Trophoblast cell (in vitro differentiated cells and primary cell): ENCODE measurements at regions not wholly inside any gene's neighbourhood (a gene's known extent, or its start where the extent isn't known, plus 50 kb on each side); places are given as distances from the start of the nearest gene placed in this dataset.
"Not testable (repeated sequence)": the region's sequence is repeated elsewhere in the genome, so short reads cannot be mapped to it uniquely, and the experiment has no call there.

Experiments used
- DNase-seq, 2 donors: peaks; one replicate each; pipeline ENCODE4 v3.0.0-alpha.2; 2016
- H2AFZ ChIP-seq: 2 replicates; pipeline ENCODE4 v1.6.1; 2013; ENCODE audit warnings: low read length, moderate library complexity, mild to moderate bottlenecking; ENCODE audit not compliant: insufficient read depth, poor library complexity
- H2AK5ac ChIP-seq: 2 replicates; pipeline ENCODE4 v1.6.1; 2013; ENCODE audit warnings: mild to moderate bottlenecking, low read length
- H2BK120ac ChIP-seq: 2 replicates; pipeline ENCODE4 v1.6.1; 2013; ENCODE audit warnings: low read length, mild to moderate bottlenecking, moderate library complexity; ENCODE audit not compliant: insufficient read depth, poor library complexity
- H2BK12ac ChIP-seq: 2 replicates; pipeline ENCODE4 v1.6.1; 2013; ENCODE audit warnings: mild to moderate bottlenecking, low read length, moderate library complexity
- H2BK5ac ChIP-seq: 2 replicates; pipeline ENCODE4 v1.6.1; 2013; ENCODE audit warnings: low read length, low read depth, moderate library complexity, mild to moderate bottlenecking; ENCODE audit not compliant: poor library complexity
- H3K14ac ChIP-seq: 2 replicates; pipeline ENCODE4 v1.6.1; 2013; ENCODE audit warnings: mild to moderate bottlenecking, low read length
- H3K18ac ChIP-seq: 2 replicates; pipeline ENCODE4 v1.6.1; 2013; ENCODE audit warnings: mild to moderate bottlenecking, low read length
- H3K23ac ChIP-seq: 2 replicates; pipeline ENCODE4 v1.6.1; 2013; ENCODE audit warnings: low read length
- H3K27ac ChIP-seq: 2 replicates; pipeline ENCODE4 v1.5.1; 2013; ENCODE audit warnings: low read depth, mild to moderate bottlenecking, inconsistent platforms, low read length, moderate library complexity
- H3K27me3 ChIP-seq: 2 replicates; pipeline ENCODE4 v1.6.1; 2013; ENCODE audit warnings: inconsistent platforms, mild to moderate bottlenecking, low read length, moderate library complexity; ENCODE audit not compliant: insufficient read depth
- H3K36me3 ChIP-seq, 2 experiments: 1 replicate in 1 of 2; 2 replicates in 1 of 2; pipeline ENCODE4 v1.6.1; 2013; ENCODE audit warnings: low read length in 2 of 2, mild to moderate bottlenecking in 2 of 2, moderate library complexity in 1 of 2; ENCODE audit not compliant: insufficient read depth in 2 of 2, control insufficient read depth in 1 of 2
- H3K4ac ChIP-seq: 2 replicates; pipeline ENCODE4 v1.6.1; 2013; ENCODE audit warnings: low read depth, mild to moderate bottlenecking, low read length, moderate library complexity
- H3K4me1 ChIP-seq, 2 experiments: 1 replicate in 1 of 2; 2 replicates in 1 of 2; pipeline ENCODE4 v1.6.1; 2013; ENCODE audit warnings: low read length in 2 of 2, mild to moderate bottlenecking in 2 of 2, moderate library complexity in 1 of 2; ENCODE audit not compliant: insufficient read depth in 2 of 2, control insufficient read depth in 1 of 2
- H3K4me2 ChIP-seq: 2 replicates; pipeline ENCODE4 v1.6.1; 2013; ENCODE audit warnings: inconsistent platforms, mild to moderate bottlenecking, low read length, moderate library complexity
- H3K4me3 ChIP-seq: 2 replicates; pipeline ENCODE4 v1.5.1; 2013; ENCODE audit warnings: mild to moderate bottlenecking, low read depth, low read length, inconsistent platforms
- H3K79me1 ChIP-seq: one replicate; pipeline ENCODE4 v1.6.1; 2013; ENCODE audit warnings: low read length
- H3K79me2 ChIP-seq: 2 replicates; pipeline ENCODE4 v1.6.1; 2013; ENCODE audit warnings: low read length, mild to moderate bottlenecking; ENCODE audit not compliant: control insufficient read depth, insufficient read depth, poor library complexity
- H3K9ac ChIP-seq: 2 replicates; pipeline ENCODE4 v1.6.1; 2013; ENCODE audit warnings: mild to moderate bottlenecking, low read length
- H3K9me3 ChIP-seq: 2 replicates; pipeline ENCODE4 v1.6.1; 2013; ENCODE audit warnings: low read depth, mild to moderate bottlenecking, control low read depth, inconsistent platforms, low read length; ENCODE audit not compliant: insufficient read depth
- H4K12ac ChIP-seq: 2 replicates; pipeline ENCODE4 v1.6.1; 2013; ENCODE audit warnings: low read depth, mild to moderate bottlenecking, low read length, moderate library complexity
- H4K8ac ChIP-seq: 2 replicates; pipeline ENCODE4 v1.6.1; 2013; ENCODE audit warnings: low read depth, mild to moderate bottlenecking, low read length, moderate library complexity
- H4K91ac ChIP-seq: one replicate; pipeline ENCODE4 v1.6.1; 2013; ENCODE audit warnings: low read depth, mild to moderate bottlenecking, low read length, moderate library complexity
- WGBS: extraction: QIAGEN DNeasy Blood & Tissue Kit; methylation state at CpG from one replicate; pipeline ENCODE4 v1.1.7; 2013; ENCODE audit warnings: missing lambda C conversion rate; ENCODE audit not compliant: insufficient read length, insufficient coverage; ENCODE audit errors: extremely low coverage; 5-methylcytosine and 5-hydroxymethylcytosine counted together

DNA sequence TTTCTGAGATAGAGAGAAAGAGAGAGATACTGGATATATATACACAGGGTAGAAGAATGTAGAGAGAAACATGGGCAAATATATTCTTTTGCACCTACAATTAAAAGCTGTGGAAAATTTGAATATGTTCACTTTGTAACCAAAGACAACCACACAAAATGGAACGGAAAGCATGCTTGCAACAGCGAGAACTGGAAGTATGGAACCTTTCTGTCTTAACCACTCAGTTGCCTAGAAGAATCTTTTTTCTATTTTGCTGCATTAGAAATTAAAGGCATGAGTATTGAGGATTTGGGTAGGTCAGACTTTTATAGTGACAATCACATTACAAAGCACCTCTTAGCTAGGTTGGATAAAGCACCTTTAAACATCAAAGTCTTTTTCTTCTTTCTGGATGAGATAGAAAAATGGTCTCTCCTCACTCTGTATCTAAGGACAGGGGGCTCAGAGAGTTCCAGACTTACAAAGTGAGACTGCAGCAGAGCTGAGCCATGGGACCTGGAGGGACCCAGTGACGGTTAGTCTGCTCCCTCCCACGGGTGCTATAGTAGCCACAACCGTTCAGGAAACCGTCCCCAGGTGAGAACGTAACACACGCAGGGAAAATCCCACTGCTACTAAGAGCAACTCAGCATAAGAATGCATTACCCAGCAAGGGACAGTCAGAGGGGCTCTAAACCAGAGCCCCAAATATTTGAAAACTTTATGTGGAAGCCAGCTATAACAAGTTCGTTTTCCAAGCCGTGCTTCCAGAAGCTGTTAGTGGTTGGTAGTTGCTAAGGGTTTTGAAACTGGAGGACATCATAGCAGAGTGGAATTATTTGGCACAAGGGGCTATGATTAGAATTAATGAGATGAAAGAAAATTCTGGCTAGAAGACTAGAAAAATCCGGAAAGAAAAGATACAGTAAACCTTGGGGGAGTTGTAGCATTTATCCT, 97.1 kb downstream of the DAD1 start:
- H3K18ac ChIP-seq = no peak overlapping the region
- no peaks in the 10 kb centered on the region for H3K9me3 ChIP-seq
- no peaks in the 10 kb centered on the region for H3K79me1 ChIP-seq
- no peak overlapping the region for H2AK5ac ChIP-seq
- no peak overlapping the region for H3K4ac ChIP-seq
- H3K9ac ChIP-seq = no peak overlapping the region
- H4K12ac ChIP-seq = no peak overlapping the region
- no peak overlapping the region for H3K4me2 ChIP-seq
- no peak overlapping the region for H3K27ac ChIP-seq
- no peaks in the 10 kb centered on the region for H3K79me2 ChIP-seq
- H3K14ac ChIP-seq = no peak overlapping the region
- no peak overlapping the region for H2BK5ac ChIP-seq
- no peak overlapping the region for H2BK120ac ChIP-seq
- H3K4me1 ChIP-seq = no peaks in the 10 kb centered on the region
- no peak for DNase-seq
- H3K23ac ChIP-seq = no peak overlapping the region
- no peak overlapping the region for H4K8ac ChIP-seq
- H3K27me3 ChIP-seq = no peaks in the 10 kb centered on the region
- H3K36me3 ChIP-seq = no peaks in the 10 kb centered on the region
- H2BK12ac ChIP-seq = no peak overlapping the region
- WGBS = no CpG with 5 or more reads among the region's 11 CpGs
- H2AFZ ChIP-seq = no peak overlapping the region
- H3K4me3 ChIP-seq = no peak overlapping the region
- no peak overlapping the region for H4K91ac ChIP-seq

- not testable (repeated sequence) for H3K4me3 ChIP-seq, H3K27ac ChIP-seq, DNase-seq, H3K79me2 ChIP-seq, H3K27me3 ChIP-seq, H4K12ac ChIP-seq, H3K18ac ChIP-seq, H2AFZ ChIP-seq, H3K4me2 ChIP-seq, H4K91ac ChIP-seq, H3K4ac ChIP-seq, H3K4me1 ChIP-seq, H4K8ac ChIP-seq, H3K14ac ChIP-seq, H3K23ac ChIP-seq, H2BK12ac ChIP-seq, H2BK120ac ChIP-seq, H3K79me1 ChIP-seq, H2AK5ac ChIP-seq, H3K36me3 ChIP-seq, H3K9ac ChIP-seq, H3K9me3 ChIP-seq, H2BK5ac ChIP-seq
- WGBS = no CpG with 5 or more reads among the region's 3 CpGs
Observed at GRCh38 chr14:22491053-22491452, 98.0 kb downstream of the DAD1 start.

DNA sequence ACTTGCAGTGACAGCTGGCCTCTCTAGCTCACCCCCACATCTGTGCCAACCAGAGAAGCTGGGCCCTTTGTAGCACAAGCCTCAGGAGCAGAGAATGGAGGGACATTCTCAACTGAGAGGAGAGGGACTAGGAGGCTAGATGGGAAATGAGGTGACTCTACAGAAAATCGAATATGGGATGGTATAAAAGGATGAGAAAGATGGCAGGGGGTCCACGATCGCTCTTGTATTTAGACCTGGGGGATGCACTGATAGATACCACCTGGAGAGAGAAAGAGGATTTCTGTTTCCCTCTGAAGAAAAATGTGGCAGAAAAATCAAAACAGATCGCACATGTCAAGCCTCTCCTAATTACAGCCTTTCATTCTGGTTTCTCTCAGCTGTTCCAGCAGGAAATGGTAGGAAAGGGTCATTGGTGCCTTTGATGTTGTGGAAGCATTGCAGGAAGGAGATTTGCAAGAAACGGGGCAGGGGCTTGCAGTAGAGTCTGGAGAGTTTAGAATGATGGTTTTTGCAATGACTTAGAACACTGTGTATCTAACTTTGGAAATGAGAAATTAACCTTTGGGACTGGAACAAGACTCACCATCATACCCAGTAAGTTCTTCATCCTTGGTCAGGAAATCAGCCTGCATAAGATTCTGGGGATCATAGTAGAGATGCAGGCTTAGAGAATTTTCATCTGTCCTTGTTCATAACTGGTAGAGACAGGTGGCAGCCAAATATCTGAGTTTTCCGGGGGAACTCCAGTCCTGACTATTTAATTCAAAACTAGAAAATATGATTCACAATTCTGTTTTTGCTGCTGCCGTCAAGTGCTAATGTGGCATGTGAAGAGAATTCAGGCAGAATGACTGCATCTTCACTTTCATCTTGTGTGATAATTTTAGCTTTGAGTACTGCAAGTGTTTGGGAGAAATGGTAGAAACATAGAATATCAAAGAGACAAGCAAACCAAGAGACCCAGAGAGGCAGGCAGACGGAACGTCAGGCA, 98.8 kb downstream of the DAD1 start:
- no peak overlapping the region for H3K4me3 ChIP-seq
- H2BK5ac ChIP-seq = no peak overlapping the region
- H3K36me3 ChIP-seq = no peaks in the 10 kb centered on the region
- no peaks in the 10 kb centered on the region for H3K79me1 ChIP-seq
- H3K9ac ChIP-seq = no peak overlapping the region
- H4K12ac ChIP-seq = no peak overlapping the region
- H4K91ac ChIP-seq = no peak overlapping the region
- H3K23ac ChIP-seq = no peak overlapping the region
- no peaks in the 10 kb centered on the region for H3K27me3 ChIP-seq
- H3K4me2 ChIP-seq = no peak overlapping the region
- H3K79me2 ChIP-seq = no peaks in the 10 kb centered on the region
- H3K18ac ChIP-seq = no peak overlapping the region
- H3K4ac ChIP-seq = no peak overlapping the region
- no peak overlapping the region for H2AFZ ChIP-seq
- no peak overlapping the region for H2BK120ac ChIP-seq
- H3K4me1 ChIP-seq = peaks cover under 1% of the 10 kb centered on the region in 2 experiments
- H4K8ac ChIP-seq = no peak overlapping the region
- H3K14ac ChIP-seq = no peak overlapping the region
- H3K9me3 ChIP-seq = no peaks in the 10 kb centered on the region
- H3K27ac ChIP-seq = no peak overlapping the region
- no peak for DNase-seq
- no peak overlapping the region for H2BK12ac ChIP-seq
- H2AK5ac ChIP-seq = no peak overlapping the region
- no CpG with 5 or more reads among the region's 9 CpGs for WGBS

DNA sequence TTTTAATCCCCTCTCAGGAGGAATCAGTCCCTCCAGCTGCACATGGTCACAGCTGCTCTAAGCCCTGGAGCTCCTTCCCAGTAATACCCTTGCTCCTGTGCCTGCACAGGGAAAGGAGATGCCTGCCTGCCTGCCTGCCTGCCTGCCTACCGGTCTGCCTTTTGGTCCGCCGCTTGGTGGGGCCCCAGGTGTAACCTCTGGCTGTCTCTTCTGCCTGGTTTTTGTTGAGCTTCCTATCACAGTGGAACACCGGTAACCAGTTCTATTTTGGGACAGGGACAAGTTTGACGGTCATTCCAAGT, 99.8 kb downstream of the DAD1 start:
- H2AFZ ChIP-seq = no peak overlapping the region
- H3K79me1 ChIP-seq = no peaks in the 10 kb centered on the region
- H3K4me2 ChIP-seq = no peak overlapping the region
- no peak overlapping the region for H2BK12ac ChIP-seq
- H3K4me3 ChIP-seq = no peak overlapping the region
- H3K9me3 ChIP-seq = no peaks in the 10 kb centered on the region
- peaks cover 2 to 3% of the 10 kb centered on the region in 2 experiments for H3K4me1 ChIP-seq
- H3K23ac ChIP-seq = no peak overlapping the region
- no peak overlapping the region for H4K91ac ChIP-seq
- H3K9ac ChIP-seq = no peak overlapping the region
- no peak overlapping the region for H3K27ac ChIP-seq
- H2BK5ac ChIP-seq = no peak overlapping the region
- H2AK5ac ChIP-seq = no peak overlapping the region
- H3K27me3 ChIP-seq = no peaks in the 10 kb centered on the region
- no peaks in the 10 kb centered on the region for H3K79me2 ChIP-seq
- no peaks in the 10 kb centered on the region for H3K36me3 ChIP-seq
- H3K14ac ChIP-seq = no peak overlapping the region
- no peak overlapping the region for H3K4ac ChIP-seq
- H3K18ac ChIP-seq = no peak overlapping the region
- H2BK120ac ChIP-seq = no peak overlapping the region
- no peak overlapping the region for H4K12ac ChIP-seq
- no peak overlapping the region for H4K8ac ChIP-seq
- no CpG with 5 or more reads among the region's 5 CpGs for WGBS
- no peak for DNase-seq
